ENCODE measurements at regions not wholly inside any gene's neighbourhood (a gene's known extent, or its start where the extent isn't known, plus 50 kb on each side); places are given as distances from the start of the nearest gene placed in this dataset.
A peak's percentile ranks its signal among the peaks of the same experiment; 100 is the strongest.
"Not testable (repeated sequence)": the region's sequence is repeated elsewhere in the genome, so short reads cannot be mapped to it uniquely, and the experiment has no call there.

GRCh38 chr10:34058845-34059614 is 724.6 kb upstream of the NRP1 start:
- no peak for DNase-seq (ENCODE audit: low spot score)

GRCh38 chr10:34055410-34055985 is 721.0 kb upstream of the NRP1 start:
- not testable (repeated sequence) for DNase-seq (ENCODE audit: low spot score)

GRCh38 chr10:34049887-34050286 is 715.4 kb upstream of the NRP1 start:
- peak; percentile 31 for DNase-seq (ENCODE audit: low spot score)

GRCh38 chr10:34049469-34049868 is 715.0 kb upstream of the NRP1 start:
- DNase-seq (ENCODE audit: low spot score) = no peak

GRCh38 chr10:34047389-34047788 is 712.9 kb upstream of the NRP1 start:
- DNase-seq (ENCODE audit: low spot score) = no peak

GRCh38 chr10:34046506-34047034 is 712.1 kb upstream of the NRP1 start:
- no peak for DNase-seq (ENCODE audit: low spot score)

- no peak for DNase-seq (ENCODE audit: low spot score)
These were observed 711.2 kb upstream of the NRP1 start for GRCh38 chr10:34045571-34046190.

- DNase-seq (ENCODE audit: low spot score) = no peak
These were observed 707.4 kb upstream of the NRP1 start for GRCh38 chr10:34041871-34042270.

GRCh38 chr10:34037499-34037898 is 703.0 kb upstream of the NRP1 start:
- DNase-seq (ENCODE audit: low spot score) = no peak

- DNase-seq (ENCODE audit: low spot score) = not testable (repeated sequence)
These were observed 700.8 kb upstream of the NRP1 start for GRCh38 chr10:34035241-34035790.

- no peak for DNase-seq (ENCODE audit: low spot score)
These were observed 698.6 kb upstream of the NRP1 start for GRCh38 chr10:34033078-34033477.

GRCh38 chr10:34032564-34032963 is 698.1 kb upstream of the NRP1 start:
- no peak for DNase-seq (ENCODE audit: low spot score)

GRCh38 chr10:34031400-34031799 is 696.9 kb upstream of the NRP1 start:
- DNase-seq (ENCODE audit: low spot score) = no peak

GRCh38 chr10:34029455-34029854 is 695.0 kb upstream of the NRP1 start:
- DNase-seq (ENCODE audit: low spot score) = no peak

GRCh38 chr10:34028936-34029335 is 694.5 kb upstream of the NRP1 start:
- no peak for DNase-seq (ENCODE audit: low spot score)

- DNase-seq (ENCODE audit: low spot score) = no peak
These were observed 690.4 kb upstream of the NRP1 start for GRCh38 chr10:34024693-34025425.

GRCh38 chr10:34024282-34024681 is 689.8 kb upstream of the NRP1 start:
- DNase-seq (ENCODE audit: low spot score) = no peak

- DNase-seq (ENCODE audit: low spot score) = no peak
These were observed 687.7 kb upstream of the NRP1 start for GRCh38 chr10:34022195-34022594.

- no peak for DNase-seq (ENCODE audit: low spot score)
These were observed 684.3 kb upstream of the NRP1 start for GRCh38 chr10:34018784-34019183.

GRCh38 chr10:34018129-34018528 is 683.7 kb upstream of the NRP1 start:
- no peak for DNase-seq (ENCODE audit: low spot score)

- DNase-seq (ENCODE audit: low spot score) = no peak
These were observed 682.8 kb upstream of the NRP1 start for GRCh38 chr10:34017281-34017680.

GRCh38 chr10:34016576-34016975 is 682.1 kb upstream of the NRP1 start:
- no peak for DNase-seq (ENCODE audit: low spot score)
